Stomach (tissue), 8 donors: ENCODE measurements at regions not wholly inside any gene's neighbourhood (a gene's known extent, or its start where the extent isn't known, plus 50 kb on each side); places are given as distances from the start of the nearest gene placed in this dataset.

Experiments used
- DNase-seq, 2 donors: peaks; one replicate each; pipeline versions ENCODE4 v3.0.0 to v3.0.0-alpha.2; 2013 to 2019
- H3K27ac ChIP-seq, 5 donors: fragments of 200-600 bp in 4 of 5; sonication (generic) in 4 of 5; one replicate each; pipeline ENCODE4 v1.5.1; 2013 to 2019; ENCODE audit warnings: mild to moderate bottlenecking in 1 of 5, moderate library complexity in 1 of 5
- H3K27me3 ChIP-seq, 3 donors: fragments of 200-600 bp; sonication (generic); one replicate each; pipeline ENCODE4 v1.5.1; 2017 to 2019; ENCODE audit warnings: mixed run types in 1 of 3
- H3K36me3 ChIP-seq, 4 donors: fragments of 200-600 bp; sonication (generic); 1 replicate in 3 of 4; 2 replicates in 1 of 4; pipeline ENCODE4 v1.5.1; 2016 to 2019
- H3K4me1 ChIP-seq, 4 donors: fragments of 200-600 bp; sonication (generic); one replicate each; pipeline ENCODE4 v1.5.1; 2016 to 2019
- H3K4me3 ChIP-seq, 4 donors: fragments of 200-600 bp; sonication (generic) in 3 of 4; one replicate each; pipeline ENCODE4 v1.5.1; 2016 to 2019; ENCODE audit warnings: mild to moderate bottlenecking in 1 of 4
- H3K9me3 ChIP-seq, 4 donors: fragments of 200-600 bp; sonication (generic); one replicate each; pipeline ENCODE4 v1.5.1; 2016 to 2019
- EP300 ChIP-seq: sonication (generic); formaldehyde crosslinking; IDR thresholded peaks from one replicate; pipeline ENCODE4 v1.6.1; 2017; ENCODE audit warnings: antibody characterized with exemption
- POLR2A ChIP-seq, 4 donors: fragments of 450-650 bp; IDR thresholded peaks; one replicate each; pipeline ENCODE4 v1.6.1; 2016; ENCODE audit warnings: antibody characterized with exemption in 4 of 4, control low read depth in 2 of 4, mild to moderate bottlenecking in 1 of 4, moderate library complexity in 1 of 4
- POLR2AphosphoS5 ChIP-seq, 3 donors: sonication (generic); formaldehyde crosslinking; IDR thresholded peaks; one replicate each; pipeline ENCODE4 v1.6.1; 2016; ENCODE audit warnings: antibody characterized with exemption in 3 of 3
- WGBS, 5 donors: extraction: QIAGEN DNeasy Blood & Tissue Kit in 3 of 5; methylation state at CpG; one replicate each; pipeline versions ENCODE4 v1.1.5 to v1.1.7; 2013 to 2018; 5-methylcytosine and 5-hydroxymethylcytosine counted together
- intact Hi-C: fragments of 100-400 bp; cut with DNase I; formaldehyde crosslinking; loops from one replicate; pipeline ENCODE4 v1.15.1; 2023; ENCODE audit warnings: low total_unique reads
- TF ChIP-seq, protein P1 (sequence below), 7 experiments: fragments of 450-650 bp in 4 of 7; fragments of 200-600 bp in 3 of 7; sonication (generic) in 3 of 7; IDR thresholded peaks; one replicate each; pipeline ENCODE4 v1.5.1; 2016 to 2019; ENCODE audit warnings: antibody characterized with exemption in 7 of 7, control low read depth in 2 of 7, mild to moderate bottlenecking in 1 of 7
- donor health status: healthy with polysubstance abuse.
- donor health status: Bipolar disorder and iron deficiency.
- donor health status: healthy.

DNA sequence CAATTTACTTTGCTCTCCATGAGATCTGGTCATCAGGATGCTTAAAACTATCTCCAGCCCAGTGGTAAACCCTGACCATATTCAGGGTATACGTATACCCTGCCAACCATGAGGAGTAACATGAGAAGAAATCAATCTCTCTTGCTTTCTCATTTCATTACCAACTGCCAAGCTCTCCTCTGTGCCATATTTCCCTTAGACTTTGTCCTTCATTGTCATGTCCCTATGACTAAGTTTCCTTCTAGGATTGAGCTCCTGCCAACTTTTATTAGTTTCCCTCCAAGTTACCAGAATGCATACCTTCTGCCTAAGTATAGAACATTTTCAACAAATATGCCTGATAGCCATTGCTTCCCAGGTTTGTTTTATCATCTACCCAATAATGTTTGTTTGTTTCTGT lies 1113.9 kb upstream of the B3GALT2 start:
- Histone ChIP-seq H3K9me3 (no peaks in the 10 kb centered on the region), H3K36me3 (no peaks in the 10 kb centered on the region), H3K4me1 (no peaks in the 10 kb centered on the region), H3K27me3 (no peaks in the 10 kb centered on the region), H3K27ac (no peak overlapping the region), H3K4me3 (no peak overlapping the region)
- 73 to 92% (median 82%) methylated on average over 1 of the region's 1 CpG for WGBS, 5 donors
- TF ChIP-seq POLR2A (IDR thresholded peaks at IDR 0.05) (no peak), POLR2AphosphoS5 (IDR thresholded peaks at IDR 0.05) (no peak), EP300 (no peak)
- TF ChIP-seq, protein P1, sequence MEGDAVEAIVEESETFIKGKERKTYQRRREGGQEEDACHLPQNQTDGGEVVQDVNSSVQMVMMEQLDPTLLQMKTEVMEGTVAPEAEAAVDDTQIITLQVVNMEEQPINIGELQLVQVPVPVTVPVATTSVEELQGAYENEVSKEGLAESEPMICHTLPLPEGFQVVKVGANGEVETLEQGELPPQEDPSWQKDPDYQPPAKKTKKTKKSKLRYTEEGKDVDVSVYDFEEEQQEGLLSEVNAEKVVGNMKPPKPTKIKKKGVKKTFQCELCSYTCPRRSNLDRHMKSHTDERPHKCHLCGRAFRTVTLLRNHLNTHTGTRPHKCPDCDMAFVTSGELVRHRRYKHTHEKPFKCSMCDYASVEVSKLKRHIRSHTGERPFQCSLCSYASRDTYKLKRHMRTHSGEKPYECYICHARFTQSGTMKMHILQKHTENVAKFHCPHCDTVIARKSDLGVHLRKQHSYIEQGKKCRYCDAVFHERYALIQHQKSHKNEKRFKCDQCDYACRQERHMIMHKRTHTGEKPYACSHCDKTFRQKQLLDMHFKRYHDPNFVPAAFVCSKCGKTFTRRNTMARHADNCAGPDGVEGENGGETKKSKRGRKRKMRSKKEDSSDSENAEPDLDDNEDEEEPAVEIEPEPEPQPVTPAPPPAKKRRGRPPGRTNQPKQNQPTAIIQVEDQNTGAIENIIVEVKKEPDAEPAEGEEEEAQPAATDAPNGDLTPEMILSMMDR (IDR thresholded peaks at IDR 0.05): no peak
- intact Hi-C loops: no loop called here
- no peak for DNase-seq

- no peak for TF ChIP-seq POLR2AphosphoS5 (IDR thresholded peaks at IDR 0.05)
- no peak for TF ChIP-seq POLR2A (IDR thresholded peaks at IDR 0.05)
- TF ChIP-seq EP300: no peak
- TF ChIP-seq, protein P1 (IDR thresholded peaks at IDR 0.05): no peak
- Histone ChIP-seq H3K36me3 (no peaks in the 10 kb centered on the region), H3K27me3 (no peaks in the 10 kb centered on the region), H3K4me3 (no peak overlapping the region), H3K27ac (no peak overlapping the region), H3K9me3 (no peaks in the 10 kb centered on the region), H3K4me1 (no peaks in the 10 kb centered on the region)
- WGBS, 5 donors: 84 to 96% (median 93%) methylated on average over 1 of the region's 1 CpG
- DNase-seq: no peak
- intact Hi-C loops: no loop called here
Measured at GRCh38 chr1:194298007-194298598, 1111.7 kb upstream of the B3GALT2 start.

- Histone ChIP-seq H3K9me3 (no peaks in the 10 kb centered on the region), H3K36me3 (no peaks in the 10 kb centered on the region), H3K4me1 (no peaks in the 10 kb centered on the region), H3K4me3 (no peak overlapping the region), H3K27ac (no peak overlapping the region), H3K27me3 (no peaks in the 10 kb centered on the region)
- 87 to 91% (median 90%) methylated on average over 2 of the region's 2 CpGs for WGBS, 5 donors
- no peak for DNase-seq
- intact Hi-C loops: no loop called here
- no peak for TF ChIP-seq EP300
- TF ChIP-seq POLR2AphosphoS5 (IDR thresholded peaks at IDR 0.05): no peak
- TF ChIP-seq POLR2A (IDR thresholded peaks at IDR 0.05): no peak
- TF ChIP-seq, protein P1 (IDR thresholded peaks at IDR 0.05): no peak
Measured at GRCh38 chr1:194297094-194297493, 1110.7 kb upstream of the B3GALT2 start.

DNA sequence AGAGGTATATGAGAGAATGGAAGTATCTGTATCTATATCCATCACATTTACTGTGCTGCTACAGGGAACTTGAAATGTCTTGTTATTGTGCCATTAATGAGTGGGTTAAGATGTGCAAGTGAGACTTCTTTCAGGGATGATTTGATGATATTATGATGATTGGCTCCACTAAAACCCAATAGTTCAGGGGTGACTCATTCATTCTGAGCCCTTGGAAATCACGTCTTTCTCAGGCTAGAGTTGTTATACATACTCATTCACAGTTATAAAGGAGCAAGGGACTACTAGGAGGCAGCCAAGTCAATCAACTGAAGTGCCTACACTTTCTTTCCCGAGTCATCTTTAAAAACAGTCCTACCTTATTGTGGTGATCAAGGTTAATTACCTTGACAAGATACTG lies 1109.8 kb upstream of the B3GALT2 start:
- no peak for DNase-seq
- WGBS, 5 donors: 61 to 67% (median 63%) methylated on average over 2 of the region's 2 CpGs
- intact Hi-C loops: no loop called here

More for the DNA sequence above, 1109.8 kb upstream of the B3GALT2 start:
- TF ChIP-seq EP300: no peak
- no peak for TF ChIP-seq POLR2A (IDR thresholded peaks at IDR 0.05)
- TF ChIP-seq, protein P1 (IDR thresholded peaks at IDR 0.05): no peak
- no peak for TF ChIP-seq POLR2AphosphoS5 (IDR thresholded peaks at IDR 0.05)
- H3K4me3 ChIP-seq: no peak overlapping the region
- no peak overlapping the region for H3K27ac ChIP-seq
- no peaks in the 10 kb centered on the region for H3K27me3 ChIP-seq
- no peaks in the 10 kb centered on the region for H3K4me1 ChIP-seq
- no peaks in the 10 kb centered on the region for H3K9me3 ChIP-seq
- no peaks in the 10 kb centered on the region for H3K36me3 ChIP-seq
